ENCODE measurements at regions not wholly inside any gene's neighbourhood (a gene's known extent, or its start where the extent isn't known, plus 50 kb on each side); places are given as distances from the start of the nearest gene placed in this dataset.
"Not testable (repeated sequence)": the region's sequence is repeated elsewhere in the genome, so short reads cannot be mapped to it uniquely, and the experiment has no call there.

GRCh38 chr9:95691435-95691834 lies 174.7 kb upstream of the PTCH1 start:
- DNase-seq = no peak
- intact Hi-C loops (cut with DNase I; ENCODE audit: low total_unique reads) = no loop called here
- Histone ChIP-seq H3K36me3 (no peaks in the 10 kb centered on the region), H3K27me3 (no peaks in the 10 kb centered on the region), H3K9me3 (no peaks in the 10 kb centered on the region), H3K4me3 (no peak overlapping the region), H3K4me1 (no peaks in the 10 kb centered on the region), H3K27ac (no peak overlapping the region)
- no peak for TF ChIP-seq CTCF (IDR thresholded peaks at IDR 0.05)

- intact Hi-C loops (cut with DNase I; ENCODE audit: low total_unique reads) = no loop called here
- H3K36me3 ChIP-seq = no peaks in the 10 kb centered on the region
- H3K27ac ChIP-seq = no peak overlapping the region
- H3K4me1 ChIP-seq = no peaks in the 10 kb centered on the region
- no peak for TF ChIP-seq CTCF (IDR thresholded peaks at IDR 0.05)
- no peaks in the 10 kb centered on the region for H3K9me3 ChIP-seq
- H3K4me3 ChIP-seq = no peak overlapping the region
- H3K27me3 ChIP-seq = no peaks in the 10 kb centered on the region
- DNase-seq = no peak
These were observed 172.9 kb upstream of the PTCH1 start for GRCh38 chr9:95689669-95690068.

- Histone ChIP-seq H3K4me3 (no peak overlapping the region), H3K36me3 (no peaks in the 10 kb centered on the region), H3K27ac (no peak overlapping the region), H3K4me1 (no peaks in the 10 kb centered on the region), H3K9me3 (no peaks in the 10 kb centered on the region), H3K27me3 (no peaks in the 10 kb centered on the region)
- no peak for DNase-seq
- TF ChIP-seq CTCF (IDR thresholded peaks at IDR 0.05) = no peak
- intact Hi-C loops (cut with DNase I; ENCODE audit: low total_unique reads) = no loop called here
These were observed 167.7 kb upstream of the PTCH1 start for GRCh38 chr9:95684516-95684915.

GRCh38 chr9:95680306-95680705 lies 163.5 kb upstream of the PTCH1 start:
- H3K4me3 ChIP-seq; H3K9me3 ChIP-seq; intact Hi-C loops (cut with DNase I; ENCODE audit: low total_unique reads); H3K27ac ChIP-seq; H3K27me3 ChIP-seq; H3K36me3 ChIP-seq; H3K4me1 ChIP-seq; DNase-seq: not testable (repeated sequence)

- peaks cover 0 to under 1% (median 0%) of the 10 kb centered on the region in 4 donors for H3K4me1 ChIP-seq
- DNase-seq = no peak
- H3K36me3 ChIP-seq = no peaks in the 10 kb centered on the region
- TF ChIP-seq CTCF (IDR thresholded peaks at IDR 0.05) = no peak
- intact Hi-C loops (cut with DNase I; ENCODE audit: low total_unique reads) = no loop called here
- H3K9me3 ChIP-seq = no peaks in the 10 kb centered on the region
- H3K27me3 ChIP-seq = no peaks in the 10 kb centered on the region
- H3K4me3 ChIP-seq = no peak overlapping the region
- no peak overlapping the region for H3K27ac ChIP-seq
These were observed 163.1 kb upstream of the PTCH1 start for GRCh38 chr9:95679874-95680273.

- Histone ChIP-seq H3K4me3 (no peak overlapping the region), H3K4me1 (peaks cover 0 to 12% (median 0%) of the 10 kb centered on the region in 4 donors), H3K9me3 (no peaks in the 10 kb centered on the region), H3K27me3 (no peaks in the 10 kb centered on the region), H3K36me3 (no peaks in the 10 kb centered on the region), H3K27ac (no peak overlapping the region)
- intact Hi-C loops (cut with DNase I; ENCODE audit: low total_unique reads) = no loop called here
- no peak for DNase-seq
- no peak for TF ChIP-seq CTCF (IDR thresholded peaks at IDR 0.05)
These were observed 162.0 kb upstream of the PTCH1 start for GRCh38 chr9:95678759-95679158.

Measured in tibial artery (tissue), 4 donors.